Inferior parietal cortex (tissue), 1 donor: ENCODE measurements at regions not wholly inside any gene's neighbourhood (a gene's known extent, or its start where the extent isn't known, plus 50 kb on each side); places are given as distances from the start of the nearest gene placed in this dataset.
"Not testable (repeated sequence)": the region's sequence is repeated elsewhere in the genome, so short reads cannot be mapped to it uniquely, and the experiment has no call there.

Source experiments
- DNase-seq: peaks from one replicate; pipeline ENCODE4 v3.0.0-alpha.2; 2016; ENCODE audit errors: extremely low spot score

- no peak for DNase-seq
These were observed 251.1 kb downstream of the GLUD2 start for GRCh38 chrX:121298499-121298898.

GRCh38 chrX:121301356-121301755, 253.9 kb downstream of the GLUD2 start:
- DNase-seq: no peak

GRCh38 chrX:121301822-121302221, 254.4 kb downstream of the GLUD2 start:
- DNase-seq: no peak

GRCh38 chrX:121307449-121307848, 260.0 kb downstream of the GLUD2 start:
- no peak for DNase-seq

GRCh38 chrX:121308276-121308805, 260.9 kb downstream of the GLUD2 start:
- peak; percentile 49 for DNase-seq

- DNase-seq: no peak
These were observed 263.4 kb downstream of the GLUD2 start for GRCh38 chrX:121310820-121311219.

- no peak for DNase-seq
These were observed 273.0 kb downstream of the GLUD2 start for GRCh38 chrX:121320441-121320840.

- no peak for DNase-seq
These were observed 274.7 kb downstream of the GLUD2 start for GRCh38 chrX:121322159-121322558.

GRCh38 chrX:121323337-121323736, 275.9 kb downstream of the GLUD2 start:
- no peak for DNase-seq

GRCh38 chrX:121333942-121334341, 286.5 kb downstream of the GLUD2 start:
- DNase-seq: no peak

GRCh38 chrX:121336831-121337421, 289.5 kb downstream of the GLUD2 start:
- DNase-seq: no peak

- DNase-seq: peak; percentile 4
These were observed 290.4 kb downstream of the GLUD2 start for GRCh38 chrX:121337816-121338215.

GRCh38 chrX:121349263-121349662, 301.9 kb downstream of the GLUD2 start:
- no peak for DNase-seq

- DNase-seq: no peak
These were observed 308.9 kb downstream of the GLUD2 start for GRCh38 chrX:121356139-121356849.

GRCh38 chrX:121356850-121357171, 309.4 kb downstream of the GLUD2 start:
- no peak for DNase-seq

GRCh38 chrX:121360280-121360679, 312.9 kb downstream of the GLUD2 start:
- DNase-seq: no peak

GRCh38 chrX:121365572-121366161, 318.3 kb downstream of the GLUD2 start:
- no peak for DNase-seq

- DNase-seq: peak; percentile 10
These were observed 327.1 kb downstream of the GLUD2 start for GRCh38 chrX:121374471-121374870.

GRCh38 chrX:121381915-121382314, 334.5 kb downstream of the GLUD2 start:
- DNase-seq: not testable (repeated sequence)

- no peak for DNase-seq
These were observed 342.7 kb downstream of the GLUD2 start for GRCh38 chrX:121389976-121390714.

- no peak for DNase-seq
These were observed 358.4 kb downstream of the GLUD2 start for GRCh38 chrX:121405826-121406225.

- no peak for DNase-seq
These were observed 360.2 kb downstream of the GLUD2 start for GRCh38 chrX:121407627-121408026.
